Lung (tissue), 11 donors: ENCODE measurements at regions not wholly inside any gene's neighbourhood (a gene's known extent, or its start where the extent isn't known, plus 50 kb on each side); places are given as distances from the start of the nearest gene placed in this dataset.

ENCODE experiments used
- ATAC-seq: fragments of 200-7000 bp; cut with Tn5 transposase; one replicate; pipeline ENCODE4 v1.9.1; 2020; ENCODE audit warnings: moderate number of reproducible peaks; ENCODE audit not compliant: insufficient read depth, low FRiP score
- DNase-seq, 3 donors: peaks; one replicate each; pipeline ENCODE4 v3.0.0-alpha.2; 2013 to 2017
- H3K27ac ChIP-seq, 2 donors: one replicate each; pipeline ENCODE4 v1.5.1; 2013; ENCODE audit warnings: mild to moderate bottlenecking in 2 of 2, moderate library complexity in 2 of 2, control low read depth in 1 of 2, inconsistent platforms in 1 of 2, low read depth in 1 of 2, low read length in 1 of 2
- H3K27me3 ChIP-seq, 3 donors: one replicate each; pipeline ENCODE4 v1.5.1; 2013; ENCODE audit warnings: low read length in 2 of 3; ENCODE audit not compliant: control insufficient read depth in 3 of 3, insufficient read depth in 3 of 3
- H3K36me3 ChIP-seq, 4 donors: one replicate each; pipeline ENCODE4 v1.5.1; 2013; ENCODE audit warnings: low read length in 4 of 4, mild to moderate bottlenecking in 1 of 4, moderate library complexity in 1 of 4; ENCODE audit not compliant: control insufficient read depth in 4 of 4, insufficient read depth in 4 of 4
- H3K4me1 ChIP-seq, 5 donors: one replicate each; pipeline ENCODE4 v1.5.1; 2013; ENCODE audit warnings: low read length in 5 of 5, mild to moderate bottlenecking in 2 of 5, moderate library complexity in 1 of 5; ENCODE audit not compliant: control insufficient read depth in 5 of 5, insufficient read depth in 5 of 5
- H3K4me3 ChIP-seq: one replicate; pipeline ENCODE4 v1.5.1; 2013; ENCODE audit warnings: mild to moderate bottlenecking, control low read depth, moderate library complexity
- H3K9ac ChIP-seq, 2 donors: one replicate each; pipeline ENCODE4 v1.5.1; 2013; ENCODE audit warnings: low read length in 2 of 2, control low read depth in 1 of 2; ENCODE audit not compliant: insufficient read depth in 1 of 2
- H3K9me3 ChIP-seq, 4 donors: one replicate each; pipeline ENCODE4 v1.5.1; 2013; ENCODE audit warnings: low read length in 3 of 4, mild to moderate bottlenecking in 1 of 4, moderate library complexity in 1 of 4; ENCODE audit not compliant: control insufficient read depth in 4 of 4, insufficient read depth in 3 of 4
- WGBS, 2 donors: extraction: QIAGEN DNeasy Blood & Tissue Kit; methylation state at CpG; one replicate each; pipeline ENCODE4 v1.1.7; 2013; 5-methylcytosine and 5-hydroxymethylcytosine counted together
- TF ChIP-seq, protein P1 (sequence below): IDR thresholded peaks from 2 replicates; pipeline ENCODE4 v1.5.1; 2012; ENCODE audit warnings: mild to moderate bottlenecking; ENCODE audit errors: control extremely low read depth, extremely low read depth
- donor health status: control.
- donor health status: control.
- donor health status: Bipolar disorder and iron deficiency.
- donor health status: healthy.
- donor health status: DM: yes; HTN: yes; CAD: no.

DNA sequence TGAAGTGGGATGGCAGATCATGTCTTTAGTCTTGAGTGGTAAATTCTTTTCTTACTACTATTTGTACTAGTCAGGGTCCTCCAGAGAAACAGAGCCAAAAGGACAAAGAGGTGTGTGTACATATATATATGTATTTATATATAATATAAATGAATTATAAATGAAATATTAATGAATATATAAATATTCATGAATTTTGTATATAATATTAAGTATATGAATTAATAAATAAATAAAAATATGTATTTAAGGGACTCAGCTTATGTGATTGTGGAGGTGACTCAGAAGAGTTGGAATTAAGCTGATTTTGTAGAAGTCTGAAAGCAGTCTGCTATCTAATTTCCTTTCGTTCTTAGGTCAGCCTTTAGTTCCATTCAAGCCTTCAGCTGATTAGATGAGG lies 265.3 kb upstream of the MMS22L start:
- 75 to 86% methylated on average over 1 of the region's 1 CpG for WGBS, 2 donors
- no peak for DNase-seq

DNA sequence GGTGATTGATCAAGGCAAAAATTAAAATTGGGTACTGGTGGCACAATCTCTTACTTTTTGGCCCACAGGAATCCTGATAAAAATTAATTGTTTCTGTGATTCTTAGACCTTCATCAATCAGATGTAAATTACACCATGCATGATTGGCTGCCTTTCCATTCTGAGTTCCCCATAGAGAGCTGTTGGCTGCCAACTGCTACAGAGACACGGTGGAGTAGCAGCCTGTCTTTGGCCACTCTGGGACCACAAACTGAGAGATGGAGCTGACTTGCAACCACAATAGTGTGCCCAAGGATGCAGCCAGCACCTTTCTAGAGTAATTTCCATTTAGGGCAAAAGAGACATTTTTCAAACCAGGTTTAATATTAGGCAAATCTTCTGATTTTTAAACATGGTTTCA lies 274.3 kb upstream of the MMS22L start:
- no peak overlapping the region for H3K9ac ChIP-seq
- no peak overlapping the region for H3K27ac ChIP-seq
- DNase-seq: no peak
- H3K4me1 ChIP-seq: no peaks in the 10 kb centered on the region
- 23 to 34% methylated on average over 1 of the region's 1 CpG for WGBS, 2 donors
- TF ChIP-seq, protein P1, sequence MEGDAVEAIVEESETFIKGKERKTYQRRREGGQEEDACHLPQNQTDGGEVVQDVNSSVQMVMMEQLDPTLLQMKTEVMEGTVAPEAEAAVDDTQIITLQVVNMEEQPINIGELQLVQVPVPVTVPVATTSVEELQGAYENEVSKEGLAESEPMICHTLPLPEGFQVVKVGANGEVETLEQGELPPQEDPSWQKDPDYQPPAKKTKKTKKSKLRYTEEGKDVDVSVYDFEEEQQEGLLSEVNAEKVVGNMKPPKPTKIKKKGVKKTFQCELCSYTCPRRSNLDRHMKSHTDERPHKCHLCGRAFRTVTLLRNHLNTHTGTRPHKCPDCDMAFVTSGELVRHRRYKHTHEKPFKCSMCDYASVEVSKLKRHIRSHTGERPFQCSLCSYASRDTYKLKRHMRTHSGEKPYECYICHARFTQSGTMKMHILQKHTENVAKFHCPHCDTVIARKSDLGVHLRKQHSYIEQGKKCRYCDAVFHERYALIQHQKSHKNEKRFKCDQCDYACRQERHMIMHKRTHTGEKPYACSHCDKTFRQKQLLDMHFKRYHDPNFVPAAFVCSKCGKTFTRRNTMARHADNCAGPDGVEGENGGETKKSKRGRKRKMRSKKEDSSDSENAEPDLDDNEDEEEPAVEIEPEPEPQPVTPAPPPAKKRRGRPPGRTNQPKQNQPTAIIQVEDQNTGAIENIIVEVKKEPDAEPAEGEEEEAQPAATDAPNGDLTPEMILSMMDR: no peak
- no peaks in the 10 kb centered on the region for H3K27me3 ChIP-seq
- H3K4me3 ChIP-seq: no peak overlapping the region
- no peak for ATAC-seq
- no peaks in the 10 kb centered on the region for H3K36me3 ChIP-seq
- H3K9me3 ChIP-seq: no peaks in the 10 kb centered on the region

More for the DNA sequence above, 265.3 kb upstream of the MMS22L start:
- Histone ChIP-seq H3K9me3 (peaks cover 0 to 3% (median 0%) of the 10 kb centered on the region in 4 donors), H3K4me3 (no peak overlapping the region), H3K27ac (no peak overlapping the region), H3K9ac (no peak overlapping the region), H3K27me3 (no peaks in the 10 kb centered on the region), H3K4me1 (no peaks in the 10 kb centered on the region), H3K36me3 (no peaks in the 10 kb centered on the region)
- ATAC-seq: no peak
- TF ChIP-seq, protein P1: no peak

DNA sequence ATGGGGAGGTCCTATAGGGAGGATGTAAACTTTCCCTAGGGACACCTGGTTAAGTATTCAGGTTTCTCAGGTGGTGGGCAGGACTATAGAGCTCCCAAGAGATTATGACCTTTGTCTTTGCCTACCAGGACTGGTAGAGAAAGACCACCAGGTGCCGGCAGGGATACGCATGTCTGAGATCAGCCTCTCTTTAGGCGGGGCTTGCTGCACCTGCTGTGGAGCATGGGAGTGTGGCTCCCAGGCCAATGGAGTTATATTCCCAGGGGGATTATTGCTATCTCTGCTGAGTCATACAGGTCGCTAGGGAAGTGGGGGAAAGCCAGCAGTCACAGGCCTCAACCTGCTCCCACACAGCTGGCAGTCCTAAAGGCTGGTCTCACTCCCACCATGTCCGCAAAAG lies 280.5 kb upstream of the MMS22L start:
- Histone ChIP-seq H3K27me3 (no peaks in the 10 kb centered on the region), H3K4me3 (no peak overlapping the region), H3K27ac (no peak overlapping the region), H3K9me3 (peaks cover 0 to 2% (median 0%) of the 10 kb centered on the region in 4 donors), H3K36me3 (no peaks in the 10 kb centered on the region), H3K4me1 (no peaks in the 10 kb centered on the region), H3K9ac (no peak overlapping the region)
- ATAC-seq: no peak
- DNase-seq: no peak
- 86 to 91% methylated on average over 5 of the region's 5 CpGs for WGBS, 2 donors
- TF ChIP-seq, protein P1: no peak

DNA sequence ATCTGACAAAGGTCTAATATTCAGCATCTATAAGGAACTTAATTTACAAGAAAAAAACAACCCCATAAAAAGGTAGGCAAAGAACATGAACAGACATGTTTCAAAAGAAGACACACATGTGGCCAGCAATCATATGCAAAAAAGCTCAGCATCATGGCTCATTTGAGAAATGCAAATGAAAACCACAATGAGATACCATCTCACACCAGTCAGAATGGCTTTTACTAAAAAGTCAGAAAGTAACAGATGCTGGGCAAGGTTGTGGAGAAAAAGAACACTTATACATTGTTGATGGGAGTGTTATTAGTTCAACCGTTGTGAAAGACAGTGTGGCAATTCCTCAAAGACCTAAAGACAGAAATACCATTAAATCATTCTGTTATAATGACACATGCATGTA lies 289.9 kb upstream of the MMS22L start:
- no peaks in the 10 kb centered on the region for H3K36me3 ChIP-seq
- H3K9ac ChIP-seq: no peak overlapping the region
- no peak overlapping the region for H3K27ac ChIP-seq
- 75 to 91% methylated on average over 1 of the region's 1 CpG for WGBS, 2 donors
- no peaks in the 10 kb centered on the region for H3K27me3 ChIP-seq
- ATAC-seq: no peak
- TF ChIP-seq, protein P1: no peak
- H3K4me3 ChIP-seq: no peak overlapping the region
- DNase-seq: no peak
- no peaks in the 10 kb centered on the region for H3K4me1 ChIP-seq
- H3K9me3 ChIP-seq: no peaks in the 10 kb centered on the region
